Stimulated activated CD4-positive, alpha-beta T cell treated with anti-CD3 and anti-CD28 coated beads, Interleukin-2, amount 100 ng/mL, for 48 hours (primary cell): ENCODE measurements at regions not wholly inside any gene's neighbourhood (a gene's known extent, or its start where the extent isn't known, plus 50 kb on each side); places are given as distances from the start of the nearest gene placed in this dataset.
"Not testable (repeated sequence)": the region's sequence is repeated elsewhere in the genome, so short reads cannot be mapped to it uniquely, and the experiment has no call there.

ENCODE experiments used
- DNase-seq, 2 donors: peaks; one replicate each; pipeline ENCODE4 v3.0.0-alpha.2; 2020

GRCh38 chr5:155794795-155795194 is 532.2 kb upstream of the SGCD start:
- no peak for DNase-seq

GRCh38 chr5:155799308-155799707 is 527.7 kb upstream of the SGCD start:
- no peak for DNase-seq

DNA sequence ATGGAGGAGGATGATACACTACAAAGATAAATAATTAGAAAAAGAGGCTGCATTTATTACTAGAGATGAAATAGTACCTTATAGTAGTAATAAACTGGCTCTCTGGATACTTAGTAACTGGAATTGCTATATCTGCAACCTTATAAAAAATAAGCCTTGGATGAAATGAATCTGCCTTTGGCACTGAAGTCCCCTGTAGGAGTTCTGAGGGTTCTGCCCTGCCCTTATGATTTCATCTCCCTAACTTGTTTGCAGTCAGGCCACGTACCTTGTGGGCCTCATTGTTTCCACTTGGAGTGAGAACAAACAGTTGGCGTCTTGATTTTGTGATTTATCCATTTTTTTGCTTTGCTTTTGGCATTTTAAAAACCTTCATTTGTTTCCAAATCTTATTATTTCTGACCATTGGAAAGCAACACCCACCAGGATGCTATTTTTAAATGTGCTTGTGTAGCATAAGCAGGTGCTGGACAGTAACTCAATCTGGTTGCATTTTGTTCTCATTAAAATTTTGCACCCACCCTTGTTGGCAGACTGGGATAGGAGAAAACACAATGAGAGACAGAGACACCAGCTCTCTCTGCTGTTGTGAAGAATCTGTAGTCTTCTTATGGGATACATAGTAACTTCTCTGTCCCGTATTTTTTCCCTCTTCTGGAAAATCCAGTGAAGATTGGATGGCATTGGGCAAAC is 518.9 kb upstream of the SGCD start:
- DNase-seq = no peak

DNA sequence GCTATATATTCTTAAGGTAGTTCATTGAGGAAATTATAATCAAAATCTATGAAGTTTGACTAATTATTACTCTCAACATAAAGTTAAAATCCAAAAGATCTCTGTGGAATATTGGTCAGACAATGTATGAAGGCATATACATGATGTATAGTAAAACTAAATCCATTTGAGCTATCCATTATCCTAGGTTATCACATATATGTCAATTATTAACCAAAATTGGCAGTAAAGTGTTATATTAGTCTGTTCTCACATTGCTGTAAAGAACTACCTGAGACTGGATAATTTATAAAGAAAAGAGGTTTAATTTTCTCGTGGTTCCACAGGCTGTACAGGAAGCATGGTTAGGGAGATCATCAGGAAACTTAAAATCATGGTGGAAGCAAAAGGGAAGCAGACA is 511.7 kb upstream of the SGCD start:
- no peak for DNase-seq

DNA sequence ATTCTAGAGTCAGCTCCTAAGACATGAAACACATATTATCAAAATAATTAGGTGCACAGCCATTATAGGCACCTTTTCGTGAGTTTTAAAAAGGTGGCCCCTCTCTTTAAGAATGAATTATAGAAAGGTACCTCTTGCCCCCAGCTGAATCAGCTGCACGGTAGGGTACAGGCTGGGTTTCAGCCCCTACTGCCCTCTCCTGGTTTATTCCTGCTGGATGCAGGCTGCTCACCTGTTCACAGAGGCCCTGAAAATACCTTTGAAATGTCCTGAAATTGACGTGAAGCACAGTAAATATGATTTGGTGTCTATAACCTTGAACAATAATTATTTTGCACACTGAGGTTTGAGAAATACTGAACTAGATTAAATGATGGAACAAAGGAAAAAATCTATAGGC is 504.8 kb upstream of the SGCD start:
- no peak for DNase-seq

GRCh38 chr5:155826611-155827507 is 500.1 kb upstream of the SGCD start:
- DNase-seq = no peak

GRCh38 chr5:155827508-155827815 is 499.5 kb upstream of the SGCD start:
- DNase-seq = not testable (repeated sequence)

DNA sequence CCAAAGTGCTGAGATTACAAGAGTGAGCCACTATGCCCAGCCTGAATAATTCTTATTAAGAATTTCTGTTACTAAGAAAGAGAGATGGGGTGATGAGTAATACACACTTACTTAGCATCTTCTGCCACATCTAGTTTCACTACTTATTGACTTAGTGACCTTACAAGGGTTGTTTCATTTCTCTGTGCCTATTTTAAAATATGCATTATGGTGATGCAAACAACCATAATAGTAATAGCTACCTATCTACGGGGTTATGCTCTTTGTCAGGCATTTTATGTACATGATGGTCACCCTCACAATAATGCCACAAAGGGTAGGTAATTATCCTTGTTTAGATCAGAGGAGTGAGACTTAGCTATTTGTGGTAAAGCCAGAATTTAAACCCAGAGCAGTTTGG is 499.0 kb upstream of the SGCD start:
- DNase-seq = no peak

DNA sequence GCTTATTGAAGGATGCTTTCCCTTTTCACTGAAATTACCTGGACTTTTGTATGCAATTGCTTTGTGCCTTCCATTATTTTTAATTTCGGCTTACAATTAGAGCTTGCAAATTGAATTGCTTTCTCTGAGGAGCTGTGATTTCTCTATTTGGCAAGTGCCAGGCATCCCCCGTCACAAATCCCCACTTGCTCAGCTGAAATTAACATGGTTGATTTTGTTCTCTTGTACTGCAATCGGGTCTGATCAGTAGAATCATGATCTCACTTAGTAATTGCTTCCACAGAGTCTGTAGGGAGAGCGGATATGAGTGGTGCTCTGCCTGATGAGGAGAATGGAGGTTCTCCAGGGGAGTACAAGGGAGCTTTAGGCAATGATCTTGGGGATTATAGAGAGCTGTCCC is 495.5 kb upstream of the SGCD start:
- no peak for DNase-seq

- DNase-seq = no peak
These were observed 493.7 kb upstream of the SGCD start for GRCh38 chr5:155833287-155833686.

- DNase-seq = no peak
These were observed 492.5 kb upstream of the SGCD start for GRCh38 chr5:155834271-155834975.

DNA sequence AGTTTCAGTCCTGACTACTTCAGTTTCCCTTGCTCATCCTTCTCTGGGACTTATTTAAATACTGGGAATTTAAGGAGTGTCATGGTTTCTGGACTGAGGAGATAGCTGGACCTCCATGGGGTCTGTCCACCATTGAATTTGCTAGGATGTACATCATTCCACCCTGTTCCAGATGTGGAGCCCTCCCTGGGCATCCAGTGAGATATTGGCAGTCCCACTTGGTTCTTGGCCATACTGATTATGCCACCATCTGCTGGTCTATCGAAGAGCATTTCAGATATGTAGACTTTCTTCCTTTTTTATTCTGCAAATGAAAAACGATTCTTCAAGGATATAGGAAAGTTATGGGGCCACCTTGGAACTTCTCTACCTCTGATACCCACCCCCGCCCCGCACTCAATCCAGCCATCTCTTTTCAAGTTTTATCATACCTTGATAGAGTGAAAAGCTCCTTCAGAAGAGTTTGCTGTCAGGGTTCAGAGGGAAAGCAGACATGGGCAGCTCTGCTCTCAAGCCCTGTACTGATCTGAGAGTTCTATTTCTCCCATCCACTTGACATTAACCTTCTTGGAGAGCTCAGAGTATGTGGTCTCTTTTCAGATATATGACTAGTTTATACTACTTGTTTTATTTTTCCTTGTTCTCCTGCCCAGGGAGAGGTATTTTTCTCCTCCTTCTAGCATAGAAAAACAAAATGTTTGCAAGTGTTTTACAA is 490.7 kb upstream of the SGCD start:
- DNase-seq = no peak

DNA sequence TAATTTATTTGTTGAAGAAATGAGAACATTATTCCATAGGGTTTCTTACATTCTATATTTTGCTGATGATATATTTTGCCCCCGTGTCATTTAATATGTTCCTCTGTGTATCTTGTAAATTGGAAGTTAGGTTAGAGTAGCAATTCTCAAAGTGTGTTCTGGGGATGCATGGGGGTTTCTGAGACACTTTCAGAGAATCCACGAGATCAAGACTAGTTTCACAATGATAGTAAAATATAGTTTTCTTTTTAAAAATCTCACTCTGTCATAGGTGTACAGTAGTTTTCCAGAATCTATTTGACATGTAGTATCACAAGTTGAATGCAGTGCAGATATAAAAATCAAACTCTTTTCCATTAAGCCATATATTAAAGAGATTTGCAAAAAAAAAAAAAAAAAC is 488.6 kb upstream of the SGCD start:
- DNase-seq = no peak

DNA sequence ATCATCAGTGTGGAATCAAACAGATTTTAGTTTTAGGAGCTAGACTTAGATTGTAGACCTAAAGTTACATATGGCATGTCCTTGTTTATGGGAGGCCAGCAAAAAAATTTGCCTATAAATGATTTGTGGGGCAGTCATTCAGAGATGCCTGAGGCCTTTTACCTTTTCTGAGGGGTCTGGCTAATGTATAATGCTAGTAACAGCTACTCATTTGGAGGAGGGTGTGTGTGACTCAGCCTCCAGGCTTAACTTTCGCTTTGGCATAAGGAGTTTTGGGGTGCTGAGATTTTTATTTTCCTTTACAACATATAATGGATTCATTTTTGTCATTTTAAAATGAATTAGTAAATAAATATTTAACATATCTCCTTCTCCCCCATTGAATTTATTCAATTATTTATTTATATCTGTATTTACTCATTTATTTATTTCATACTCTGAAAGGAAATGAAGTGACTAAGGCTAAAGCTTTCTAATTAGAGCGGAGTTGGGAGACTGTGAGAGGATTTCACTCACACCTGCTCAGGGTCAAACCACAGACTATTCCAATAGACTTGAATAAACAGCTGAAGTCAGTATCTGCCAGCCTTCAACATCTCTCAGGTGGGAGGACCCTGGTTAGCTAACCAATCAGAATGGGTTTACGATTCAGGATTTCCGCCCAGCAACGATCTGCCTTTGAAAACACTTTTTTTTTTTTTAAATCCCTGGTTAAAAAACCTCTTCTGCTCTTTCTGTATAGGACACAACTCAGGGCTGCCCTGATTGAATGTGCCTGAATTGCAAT is 487.5 kb upstream of the SGCD start:
- no peak for DNase-seq

GRCh38 chr5:155844542-155844941 is 482.4 kb upstream of the SGCD start:
- no peak for DNase-seq

DNA sequence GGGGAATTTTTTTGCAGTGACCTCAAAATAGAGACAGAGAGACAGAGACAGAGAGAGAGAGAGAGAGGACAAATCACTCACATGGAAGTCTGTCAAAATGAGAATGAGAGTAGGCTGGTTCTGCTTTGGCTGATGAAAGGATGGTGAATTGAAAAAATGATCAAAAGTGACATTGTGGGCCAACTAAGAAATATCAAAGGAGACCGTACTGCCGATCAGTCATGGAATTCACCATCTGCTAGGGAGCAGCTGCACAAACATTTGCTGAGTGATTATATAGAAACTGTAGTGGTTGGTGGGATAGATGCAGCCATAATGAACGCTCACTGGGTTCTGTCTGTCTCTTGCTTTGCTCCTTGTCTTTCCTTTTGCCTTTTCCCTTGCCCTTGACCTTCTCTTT is 476.6 kb upstream of the SGCD start:
- no peak for DNase-seq

- DNase-seq = no peak
These were observed 460.0 kb upstream of the SGCD start for GRCh38 chr5:155866971-155867370.

GRCh38 chr5:155867522-155868088 is 459.4 kb upstream of the SGCD start:
- DNase-seq = no peak

DNA sequence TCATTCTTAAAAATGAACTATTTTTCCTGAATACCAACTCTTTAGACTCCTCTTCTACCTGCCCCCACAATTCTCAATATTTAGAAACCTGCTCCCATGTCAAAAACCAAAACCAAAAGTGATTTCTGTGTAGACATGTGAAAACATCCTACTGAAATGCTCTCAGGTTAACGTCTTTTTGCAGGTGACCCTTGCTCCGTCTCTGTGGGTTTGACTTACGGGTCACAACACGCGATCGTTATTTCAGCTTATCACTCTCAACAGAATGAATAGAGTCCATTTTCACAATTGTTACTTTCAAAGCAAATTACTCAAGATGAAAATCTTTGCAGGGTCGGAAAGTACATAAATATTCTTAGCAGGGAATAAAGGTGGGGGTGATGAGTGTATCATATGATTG is 456.3 kb upstream of the SGCD start:
- no peak for DNase-seq

GRCh38 chr5:155871623-155872022 is 455.3 kb upstream of the SGCD start:
- DNase-seq = no peak

- no peak for DNase-seq
These were observed 454.2 kb upstream of the SGCD start for GRCh38 chr5:155872629-155873220.
